H9 (cell line): ENCODE measurements at regions not wholly inside any gene's neighbourhood (a gene's known extent, or its start where the extent isn't known, plus 50 kb on each side); places are given as distances from the start of the nearest gene placed in this dataset.
A peak's percentile ranks its signal among the peaks of the same experiment; 100 is the strongest.

Experiments used
- DNase-seq: peaks from one replicate; pipeline ENCODE4 v3.0.0-alpha.2; 2017
- H2AFZ ChIP-seq: one replicate; pipeline ENCODE4 v1.6.1; 2013; ENCODE audit warnings: mild to moderate bottlenecking, low read length, control low read depth, moderate library complexity
- H2AK5ac ChIP-seq: 2 replicates; pipeline ENCODE4 v1.6.1; 2013; ENCODE audit warnings: low read length, control low read depth, mixed read lengths; ENCODE audit not compliant: insufficient read length
- H2BK120ac ChIP-seq: one replicate; pipeline ENCODE4 v1.6.1; 2013; ENCODE audit warnings: low read depth, mild to moderate bottlenecking, low read length, control low read depth, inconsistent platforms; ENCODE audit not compliant: poor library complexity, severe bottlenecking
- H2BK12ac ChIP-seq: 2 replicates; pipeline ENCODE4 v1.6.1; 2013; ENCODE audit warnings: low read length, control low read depth, mixed read lengths, low read depth; ENCODE audit not compliant: insufficient read length
- H2BK15ac ChIP-seq: 2 replicates; pipeline ENCODE4 v1.6.1; 2013; ENCODE audit warnings: low read depth, low read length, control low read depth
- H2BK20ac ChIP-seq: one replicate; pipeline ENCODE4 v1.6.1; 2013; ENCODE audit warnings: low read depth, mild to moderate bottlenecking, low read length, control low read depth, inconsistent platforms; ENCODE audit not compliant: poor library complexity, severe bottlenecking
- H2BK5ac ChIP-seq: 2 replicates; pipeline ENCODE4 v1.6.1; 2013; ENCODE audit warnings: low read length, control low read depth, mixed read lengths; ENCODE audit not compliant: insufficient read length
- H3K14ac ChIP-seq: 2 replicates; pipeline ENCODE4 v1.6.1; 2013; ENCODE audit warnings: low read length, control low read depth; ENCODE audit not compliant: insufficient read depth
- H3K18ac ChIP-seq: 2 replicates; pipeline ENCODE4 v1.6.1; 2013; ENCODE audit warnings: low read depth, mild to moderate bottlenecking, mixed read lengths, low read length, control low read depth; ENCODE audit not compliant: insufficient read length
- H3K23ac ChIP-seq: 2 replicates; pipeline ENCODE4 v1.6.1; 2013; ENCODE audit warnings: low read length, control low read depth, mixed read lengths, low read depth; ENCODE audit not compliant: insufficient read length
- H3K23me2 ChIP-seq: 2 replicates; pipeline ENCODE4 v1.6.1; 2013; ENCODE audit warnings: low read depth, mild to moderate bottlenecking, mixed read lengths, low read length, control low read depth; ENCODE audit not compliant: insufficient read length, poor library complexity, severe bottlenecking
- H3K27ac ChIP-seq: 2 replicates; pipeline ENCODE4 v1.5.1; 2013; ENCODE audit warnings: low read length, control low read depth, mixed read lengths, low read depth; ENCODE audit not compliant: insufficient read length
- H3K27me3 ChIP-seq: 2 replicates; pipeline ENCODE4 v1.6.1; 2013; ENCODE audit warnings: low read length, control low read depth, inconsistent platforms; ENCODE audit not compliant: insufficient read depth
- H3K4ac ChIP-seq: 2 replicates; pipeline ENCODE4 v1.6.1; 2013; ENCODE audit warnings: low read depth, mild to moderate bottlenecking, control low read depth, inconsistent platforms, low read length, moderate library complexity
- H3K4me1 ChIP-seq: 2 replicates; pipeline ENCODE4 v1.6.1; 2013; ENCODE audit warnings: low read length, control low read depth, inconsistent platforms; ENCODE audit not compliant: insufficient read depth
- H3K4me2 ChIP-seq: 2 replicates; pipeline ENCODE4 v1.6.1; 2013; ENCODE audit warnings: low read length, control low read depth, mixed read lengths; ENCODE audit not compliant: insufficient read length, insufficient read depth
- H3K56ac ChIP-seq: 2 replicates; pipeline ENCODE4 v1.6.1; 2013; ENCODE audit warnings: low read depth, mild to moderate bottlenecking, mixed read lengths, low read length, control low read depth; ENCODE audit not compliant: insufficient read length
- H3K79me1 ChIP-seq: 2 replicates; pipeline ENCODE4 v1.6.1; 2013; ENCODE audit warnings: low read depth, mild to moderate bottlenecking, moderate library complexity, low read length, control low read depth, inconsistent platforms; ENCODE audit not compliant: insufficient read depth, poor library complexity, severe bottlenecking
- H3K79me2 ChIP-seq: 2 replicates; pipeline ENCODE4 v1.6.1; 2013; ENCODE audit warnings: low read length, control low read depth, inconsistent platforms; ENCODE audit not compliant: insufficient read depth
- H3K9ac ChIP-seq: 2 replicates; pipeline ENCODE4 v1.6.1; 2013; ENCODE audit warnings: low read length, control low read depth, mixed read lengths; ENCODE audit not compliant: insufficient read length; ENCODE audit errors: extremely low read depth
- H3K9me3 ChIP-seq: one replicate; pipeline ENCODE4 v1.6.1; 2013; ENCODE audit warnings: low read depth, low read length, inconsistent platforms; ENCODE audit not compliant: control insufficient read depth
- H3T11ph ChIP-seq: one replicate; pipeline ENCODE4 v1.6.1; 2013; ENCODE audit warnings: mild to moderate bottlenecking, low read length, control low read depth, inconsistent platforms
- H4K20me1 ChIP-seq: one replicate; pipeline ENCODE4 v1.6.1; 2013; ENCODE audit not compliant: control insufficient read depth, insufficient read length, insufficient read depth
- H4K5ac ChIP-seq: 2 replicates; pipeline ENCODE4 v1.6.1; 2013; ENCODE audit warnings: low read depth, mild to moderate bottlenecking, mixed read lengths, low read length, control low read depth; ENCODE audit not compliant: insufficient read length
- H4K8ac ChIP-seq: replicated peaks from 2 replicates; pipeline ENCODE4 v1.6.1; 2013; ENCODE audit warnings: low read length, control low read depth, mixed read lengths, low read depth; ENCODE audit not compliant: insufficient read length
- H4K91ac ChIP-seq: 2 replicates; pipeline ENCODE4 v1.6.1; 2013; ENCODE audit warnings: low read depth, mild to moderate bottlenecking, moderate library complexity, mixed read lengths, low read length, control low read depth; ENCODE audit not compliant: insufficient read length
- H3K27ac Mint-ChIP-seq, 3 experiments: 2 replicates in 2 of 3; 3 replicates in 1 of 3; pipeline ENCODE4 v1.8.0; 2020 to 2021; ENCODE audit warnings: mixed read lengths in 3 of 3, mild to moderate bottlenecking in 1 of 3, moderate library complexity in 1 of 3
- H3K27me3 Mint-ChIP-seq: 2 replicates; pipeline ENCODE4 v1.8.0; 2021; ENCODE audit warnings: low read depth, mild to moderate bottlenecking, moderate library complexity, mixed read lengths
- H3K36me3 Mint-ChIP-seq, 3 experiments: 2 replicates in 2 of 3; 3 replicates in 1 of 3; pipeline ENCODE4 v1.8.0; 2020 to 2021; ENCODE audit warnings: low read depth in 3 of 3, mixed read lengths in 3 of 3; ENCODE audit not compliant: insufficient read depth in 1 of 3
- H3K4me1 Mint-ChIP-seq, 2 experiments: 2 replicates each; pipeline ENCODE4 v1.8.0; 2020; ENCODE audit warnings: mixed read lengths in 2 of 2
- H3K4me3 Mint-ChIP-seq, 2 experiments: 2 replicates in 1 of 2; 3 replicates in 1 of 2; pipeline ENCODE4 v1.8.0; 2020 to 2021; ENCODE audit warnings: mild to moderate bottlenecking in 2 of 2, mixed read lengths in 2 of 2, moderate library complexity in 1 of 2
- H3K9me3 Mint-ChIP-seq, 2 experiments: 2 replicates in 1 of 2; 3 replicates in 1 of 2; pipeline ENCODE4 v1.8.0; 2020; ENCODE audit warnings: mild to moderate bottlenecking in 2 of 2, mixed read lengths in 2 of 2, moderate library complexity in 1 of 2
- WGBS: extraction: QIAGEN DNeasy Blood & Tissue Kit; methylation state at CpG from one replicate; pipeline ENCODE4 v1.1.7; 2013; ENCODE audit warnings: missing lambda C conversion rate, low lambda C conversion rate, mixed read lengths; ENCODE audit not compliant: insufficient read length; ENCODE audit errors: extremely low coverage; 5-methylcytosine and 5-hydroxymethylcytosine counted together
- TF ChIP-seq, protein P1 (sequence below): fragments of 200-600 bp; sonication (generic); conservative IDR thresholded peaks from 3 replicates; pipeline ENCODE4 v1.8.0; 2021; ENCODE audit warnings: antibody characterized with exemption, mild to moderate bottlenecking

DNA sequence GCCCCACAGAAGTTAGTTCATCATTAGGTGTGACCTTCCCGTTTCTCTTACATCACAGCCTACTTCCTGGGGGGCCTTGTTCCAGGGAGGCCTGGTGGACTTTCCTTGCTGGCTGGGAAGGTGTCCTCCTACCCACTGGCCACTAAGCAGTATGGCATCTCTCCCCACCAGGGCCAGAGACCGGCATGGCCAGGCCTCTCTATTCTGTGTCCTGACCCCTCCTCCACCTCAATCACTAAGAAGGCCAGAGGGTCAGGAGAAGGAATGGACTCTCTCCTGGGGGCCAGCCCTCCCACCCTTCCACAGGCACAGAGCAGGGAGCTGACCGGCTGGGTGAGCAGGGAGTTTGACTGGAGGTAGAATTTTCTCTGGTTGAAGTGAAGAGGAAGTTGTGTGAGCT lies 81.9 kb downstream of the PJA1 start:
- no peaks in the 10 kb centered on the region for H4K20me1 ChIP-seq
- peak overlapping the region in 1 of 3 experiments; percentile 22; a peak in 1 of 7 replicates for H3K27ac Mint-ChIP-seq
- H3K56ac ChIP-seq: no peak overlapping the region
- no peak overlapping the region for H4K91ac ChIP-seq
- no peak overlapping the region for H3K9ac ChIP-seq
- no peak overlapping the region for H2AFZ ChIP-seq
- peaks cover 31% of the 10 kb centered on the region for H3K27me3 Mint-ChIP-seq
- no peaks in the 10 kb centered on the region for H3K4me1 ChIP-seq
- no peak overlapping the region for H2BK5ac ChIP-seq
- H3K4me3 Mint-ChIP-seq: no peak overlapping the region
- H3K27me3 ChIP-seq: no peaks in the 10 kb centered on the region
- H4K8ac ChIP-seq: no peak overlapping the region
- TF ChIP-seq, protein P1, sequence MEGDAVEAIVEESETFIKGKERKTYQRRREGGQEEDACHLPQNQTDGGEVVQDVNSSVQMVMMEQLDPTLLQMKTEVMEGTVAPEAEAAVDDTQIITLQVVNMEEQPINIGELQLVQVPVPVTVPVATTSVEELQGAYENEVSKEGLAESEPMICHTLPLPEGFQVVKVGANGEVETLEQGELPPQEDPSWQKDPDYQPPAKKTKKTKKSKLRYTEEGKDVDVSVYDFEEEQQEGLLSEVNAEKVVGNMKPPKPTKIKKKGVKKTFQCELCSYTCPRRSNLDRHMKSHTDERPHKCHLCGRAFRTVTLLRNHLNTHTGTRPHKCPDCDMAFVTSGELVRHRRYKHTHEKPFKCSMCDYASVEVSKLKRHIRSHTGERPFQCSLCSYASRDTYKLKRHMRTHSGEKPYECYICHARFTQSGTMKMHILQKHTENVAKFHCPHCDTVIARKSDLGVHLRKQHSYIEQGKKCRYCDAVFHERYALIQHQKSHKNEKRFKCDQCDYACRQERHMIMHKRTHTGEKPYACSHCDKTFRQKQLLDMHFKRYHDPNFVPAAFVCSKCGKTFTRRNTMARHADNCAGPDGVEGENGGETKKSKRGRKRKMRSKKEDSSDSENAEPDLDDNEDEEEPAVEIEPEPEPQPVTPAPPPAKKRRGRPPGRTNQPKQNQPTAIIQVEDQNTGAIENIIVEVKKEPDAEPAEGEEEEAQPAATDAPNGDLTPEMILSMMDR: no peak
- H2BK120ac ChIP-seq: no peak overlapping the region
- DNase-seq: no peak
- no peak overlapping the region for H2AK5ac ChIP-seq
- H3K14ac ChIP-seq: no peak overlapping the region
- H3K27ac ChIP-seq: no peak overlapping the region
- H3K4me1 Mint-ChIP-seq: peaks cover 1 to 33% of the 10 kb centered on the region in 2 experiments
- no peak overlapping the region for H3T11ph ChIP-seq
- no peak overlapping the region for H2BK15ac ChIP-seq
- no peak overlapping the region for H4K5ac ChIP-seq
- H3K79me1 ChIP-seq: no peaks in the 10 kb centered on the region
- H3K4me2 ChIP-seq: no peak overlapping the region
- H3K36me3 Mint-ChIP-seq: peaks cover 0 to 4% (median 0%) of the 10 kb centered on the region in 3 experiments; a peak in 3 of 7 replicates
- no peak overlapping the region for H3K4ac ChIP-seq
- H3K23me2 ChIP-seq: no peaks in the 10 kb centered on the region
- no peak overlapping the region for H2BK20ac ChIP-seq
- H2BK12ac ChIP-seq: no peak overlapping the region
- no peak overlapping the region for H3K23ac ChIP-seq
- H3K79me2 ChIP-seq: no peaks in the 10 kb centered on the region
- no peaks in the 10 kb centered on the region for H3K9me3 ChIP-seq
- no CpG with 5 or more reads among the region's 3 CpGs for WGBS
- H3K18ac ChIP-seq: no peak overlapping the region
- peaks cover 59 to 88% of the 10 kb centered on the region in 2 experiments for H3K9me3 Mint-ChIP-seq
